Peyer's patch (tissue), 4 donors: ENCODE measurements at regions not wholly inside any gene's neighbourhood (a gene's known extent, or its start where the extent isn't known, plus 50 kb on each side); places are given as distances from the start of the nearest gene placed in this dataset.
A peak's percentile ranks its signal among the peaks of the same experiment; 100 is the strongest.

Experiments
- DNase-seq, 3 donors: peaks; one replicate each; pipeline ENCODE4 v3.0.0-alpha.2; 2017 to 2019
- H3K27ac ChIP-seq, 4 donors: fragments of 200-600 bp; sonication (generic); one replicate each; pipeline ENCODE4 v1.5.1; 2016 to 2019
- H3K27me3 ChIP-seq, 2 donors: fragments of 200-600 bp; sonication (generic); one replicate each; pipeline ENCODE4 v1.5.1; 2019
- H3K36me3 ChIP-seq, 3 donors: fragments of 200-600 bp; sonication (generic); one replicate each; pipeline ENCODE4 v1.5.1; 2016 to 2019
- H3K4me1 ChIP-seq, 4 donors: fragments of 200-600 bp; sonication (generic); one replicate each; pipeline ENCODE4 v1.5.1; 2016 to 2019
- H3K4me3 ChIP-seq, 4 donors: fragments of 200-600 bp; sonication (generic); 1 replicate in 3 of 4; 2 replicates in 1 of 4; pipeline ENCODE4 v1.5.1; 2016 to 2019; ENCODE audit warnings: mild to moderate bottlenecking in 1 of 4
- H3K9me3 ChIP-seq, 4 donors: fragments of 200-600 bp; sonication (generic); one replicate each; pipeline ENCODE4 v1.5.1; 2016 to 2019; ENCODE audit warnings: mild to moderate bottlenecking in 1 of 4
- POLR2A ChIP-seq, 2 donors: fragments of 450-650 bp; IDR thresholded peaks; one replicate each; pipeline ENCODE4 v1.5.1; 2017; ENCODE audit warnings: antibody characterized with exemption in 2 of 2, mild to moderate bottlenecking in 2 of 2, moderate library complexity in 2 of 2
- TF ChIP-seq, protein P1 (sequence below), 6 experiments: fragments of 450-650 bp in 4 of 6; fragments of 200-600 bp in 2 of 6; sonication (generic) in 1 of 6; IDR thresholded peaks; one replicate each; pipeline ENCODE4 v1.5.1; 2017 to 2019; ENCODE audit warnings: antibody characterized with exemption in 6 of 6, mild to moderate bottlenecking in 3 of 6, moderate library complexity in 1 of 6

- no peaks in the 10 kb centered on the region for H3K9me3 ChIP-seq
- H3K4me3 ChIP-seq, result no peak overlapping the region
- peak; percentile 51 to 88 (median 86) for DNase-seq
- TF ChIP-seq, protein P1, sequence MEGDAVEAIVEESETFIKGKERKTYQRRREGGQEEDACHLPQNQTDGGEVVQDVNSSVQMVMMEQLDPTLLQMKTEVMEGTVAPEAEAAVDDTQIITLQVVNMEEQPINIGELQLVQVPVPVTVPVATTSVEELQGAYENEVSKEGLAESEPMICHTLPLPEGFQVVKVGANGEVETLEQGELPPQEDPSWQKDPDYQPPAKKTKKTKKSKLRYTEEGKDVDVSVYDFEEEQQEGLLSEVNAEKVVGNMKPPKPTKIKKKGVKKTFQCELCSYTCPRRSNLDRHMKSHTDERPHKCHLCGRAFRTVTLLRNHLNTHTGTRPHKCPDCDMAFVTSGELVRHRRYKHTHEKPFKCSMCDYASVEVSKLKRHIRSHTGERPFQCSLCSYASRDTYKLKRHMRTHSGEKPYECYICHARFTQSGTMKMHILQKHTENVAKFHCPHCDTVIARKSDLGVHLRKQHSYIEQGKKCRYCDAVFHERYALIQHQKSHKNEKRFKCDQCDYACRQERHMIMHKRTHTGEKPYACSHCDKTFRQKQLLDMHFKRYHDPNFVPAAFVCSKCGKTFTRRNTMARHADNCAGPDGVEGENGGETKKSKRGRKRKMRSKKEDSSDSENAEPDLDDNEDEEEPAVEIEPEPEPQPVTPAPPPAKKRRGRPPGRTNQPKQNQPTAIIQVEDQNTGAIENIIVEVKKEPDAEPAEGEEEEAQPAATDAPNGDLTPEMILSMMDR (IDR thresholded peaks at IDR 0.05), result peak in 5 of 6 experiments; percentile 31 to 81 (median 70)
- TF ChIP-seq POLR2A (IDR thresholded peaks at IDR 0.05), result no peak
- no peaks in the 10 kb centered on the region for H3K36me3 ChIP-seq
- peaks cover 0 to 22% (median 0%) of the 10 kb centered on the region in 4 donors for H3K4me1 ChIP-seq
- peak overlapping the region in 2 of 4 donors; percentile 49 to 51 for H3K27ac ChIP-seq
- no peaks in the 10 kb centered on the region for H3K27me3 ChIP-seq
Measured at GRCh38 chr3:101069901-101070798, 76.9 kb upstream of the ABI3BP start.

GRCh38 chr3:101068876-101069606 lies 75.8 kb upstream of the ABI3BP start:
- no peaks in the 10 kb centered on the region for H3K36me3 ChIP-seq
- no peak for DNase-seq
- no peak overlapping the region for H3K27ac ChIP-seq
- no peaks in the 10 kb centered on the region for H3K27me3 ChIP-seq
- no peaks in the 10 kb centered on the region for H3K9me3 ChIP-seq
- H3K4me3 ChIP-seq, result no peak overlapping the region
- peaks cover 0 to 22% (median 0%) of the 10 kb centered on the region in 4 donors for H3K4me1 ChIP-seq
- no peak for TF ChIP-seq POLR2A (IDR thresholded peaks at IDR 0.05)
- TF ChIP-seq, protein P1 (IDR thresholded peaks at IDR 0.05), result no peak

GRCh38 chr3:101066711-101067129 lies 73.5 kb upstream of the ABI3BP start:
- Histone ChIP-seq H3K27me3 (no peaks in the 10 kb centered on the region), H3K4me3 (no peak overlapping the region), H3K36me3 (no peaks in the 10 kb centered on the region), H3K9me3 (no peaks in the 10 kb centered on the region), H3K4me1 (peaks cover 0 to 21% (median 0%) of the 10 kb centered on the region in 4 donors), H3K27ac (peak overlapping the region in 1 of 4 donors; percentile 12)
- DNase-seq, result no peak
- TF ChIP-seq, protein P1 (IDR thresholded peaks at IDR 0.05), result no peak
- TF ChIP-seq POLR2A (IDR thresholded peaks at IDR 0.05), result no peak

DNA sequence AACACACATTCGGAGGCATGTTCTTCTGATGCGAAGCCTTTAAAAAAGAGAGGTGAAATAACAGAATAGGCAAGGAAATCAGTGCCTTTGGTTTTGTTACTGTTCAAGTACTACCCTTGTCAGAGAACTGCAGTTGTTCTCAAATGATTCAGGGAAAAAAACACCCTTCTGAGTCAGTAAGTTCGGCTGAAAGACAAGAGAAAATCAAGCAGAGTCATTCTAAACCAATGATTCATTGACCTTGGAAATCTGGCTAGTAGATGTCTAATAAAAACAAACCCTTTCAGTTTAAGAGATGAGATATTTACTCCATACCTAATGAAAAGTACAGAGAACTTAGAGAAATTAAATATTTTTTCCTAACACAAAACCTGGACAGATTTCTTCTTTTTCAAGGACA lies 72.7 kb upstream of the ABI3BP start:
- Histone ChIP-seq H3K4me1 (peaks cover 0 to 14% (median 0%) of the 10 kb centered on the region in 4 donors), H3K27me3 (no peaks in the 10 kb centered on the region), H3K9me3 (no peaks in the 10 kb centered on the region), H3K27ac (peak overlapping the region in 3 of 4 donors; percentile 5 to 10 (median 8)), H3K4me3 (no peak overlapping the region), H3K36me3 (no peaks in the 10 kb centered on the region)
- no peak for DNase-seq
- TF ChIP-seq, protein P1 (IDR thresholded peaks at IDR 0.05), result no peak
- no peak for TF ChIP-seq POLR2A (IDR thresholded peaks at IDR 0.05)

DNA sequence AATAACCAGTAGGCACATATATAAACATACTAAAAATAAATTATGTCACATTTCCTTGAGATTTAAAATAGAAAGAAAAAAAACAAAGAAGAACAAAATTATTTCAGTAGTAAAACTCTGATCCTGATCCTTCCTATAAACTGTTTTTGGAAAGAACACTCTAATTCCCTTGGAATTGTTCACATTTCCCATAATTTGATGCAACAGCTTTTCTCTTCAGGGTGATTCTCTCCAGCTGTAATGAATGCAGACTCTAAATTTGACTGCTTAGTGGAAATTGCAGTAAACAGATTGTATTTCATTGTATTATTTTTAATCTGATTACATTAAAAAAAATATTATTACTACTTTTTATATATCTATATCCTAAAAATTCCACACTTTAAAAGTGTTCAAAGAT lies 70.2 kb upstream of the ABI3BP start:
- H3K27me3 ChIP-seq, result no peaks in the 10 kb centered on the region
- no peaks in the 10 kb centered on the region for H3K9me3 ChIP-seq
- TF ChIP-seq, protein P1 (IDR thresholded peaks at IDR 0.05), result no peak
- TF ChIP-seq POLR2A (IDR thresholded peaks at IDR 0.05), result no peak
- H3K36me3 ChIP-seq, result no peaks in the 10 kb centered on the region
- no peak for DNase-seq
- peaks cover 0 to 9% (median 0%) of the 10 kb centered on the region in 4 donors for H3K4me1 ChIP-seq
- H3K27ac ChIP-seq, result no peak overlapping the region
- no peak overlapping the region for H3K4me3 ChIP-seq
